GM20000 (cell line): ENCODE measurements at regions not wholly inside any gene's neighbourhood (a gene's known extent, or its start where the extent isn't known, plus 50 kb on each side); places are given as distances from the start of the nearest gene placed in this dataset.

Source experiments
- DNase-seq: peaks from one replicate; pipeline ENCODE4 v3.0.0; 2012; ENCODE audit warnings: low spot score
- CTCF ChIP-seq: IDR thresholded peaks from 2 replicates; pipeline ENCODE4 v1.5.1; 2012; ENCODE audit warnings: mild to moderate bottlenecking, control low read depth; ENCODE audit errors: extremely low read depth, missing control alignments

DNA sequence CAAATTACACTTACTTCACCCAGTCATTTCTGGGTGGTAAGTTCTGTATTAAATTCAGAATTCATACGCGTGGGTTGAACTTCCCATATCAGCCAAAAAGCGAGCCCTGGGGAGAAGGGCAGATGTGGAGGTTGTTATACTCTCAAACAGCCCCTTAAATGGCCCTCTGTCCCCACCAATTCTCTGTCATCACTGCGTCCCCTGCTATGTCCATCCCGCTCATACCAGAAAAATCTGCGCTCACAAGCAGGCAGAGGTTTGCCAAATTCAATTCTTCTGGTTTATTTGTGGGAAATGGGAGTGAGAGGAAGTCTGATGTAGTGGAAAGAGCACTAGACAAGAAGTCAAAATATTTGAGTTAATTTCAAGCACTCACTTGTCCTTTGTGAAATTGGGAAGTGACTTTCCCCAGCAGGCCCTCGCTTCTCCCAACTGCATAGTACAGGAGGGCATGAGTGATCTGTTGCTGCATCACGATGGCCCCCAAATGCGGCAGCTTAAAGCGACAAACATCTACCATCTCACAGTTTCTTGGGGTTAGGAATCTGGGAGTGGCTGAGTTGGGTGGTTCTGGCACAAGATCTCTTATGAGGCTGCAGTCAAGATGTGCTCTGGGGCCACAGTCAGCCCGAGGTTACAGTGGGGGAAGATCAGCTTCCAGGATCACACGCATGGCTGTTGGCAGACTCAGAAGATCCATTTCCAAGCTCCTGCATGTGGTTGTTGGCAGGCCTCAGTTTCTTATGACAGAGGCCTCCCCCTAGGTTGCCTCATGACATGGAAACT, 67.7 kb downstream of the CPN2 start:
- no peak for DNase-seq
- no peak for TF ChIP-seq CTCF

GRCh38 chr3:194284351-194284750, 66.8 kb downstream of the CPN2 start:
- DNase-seq = no peak
- TF ChIP-seq CTCF = no peak

DNA sequence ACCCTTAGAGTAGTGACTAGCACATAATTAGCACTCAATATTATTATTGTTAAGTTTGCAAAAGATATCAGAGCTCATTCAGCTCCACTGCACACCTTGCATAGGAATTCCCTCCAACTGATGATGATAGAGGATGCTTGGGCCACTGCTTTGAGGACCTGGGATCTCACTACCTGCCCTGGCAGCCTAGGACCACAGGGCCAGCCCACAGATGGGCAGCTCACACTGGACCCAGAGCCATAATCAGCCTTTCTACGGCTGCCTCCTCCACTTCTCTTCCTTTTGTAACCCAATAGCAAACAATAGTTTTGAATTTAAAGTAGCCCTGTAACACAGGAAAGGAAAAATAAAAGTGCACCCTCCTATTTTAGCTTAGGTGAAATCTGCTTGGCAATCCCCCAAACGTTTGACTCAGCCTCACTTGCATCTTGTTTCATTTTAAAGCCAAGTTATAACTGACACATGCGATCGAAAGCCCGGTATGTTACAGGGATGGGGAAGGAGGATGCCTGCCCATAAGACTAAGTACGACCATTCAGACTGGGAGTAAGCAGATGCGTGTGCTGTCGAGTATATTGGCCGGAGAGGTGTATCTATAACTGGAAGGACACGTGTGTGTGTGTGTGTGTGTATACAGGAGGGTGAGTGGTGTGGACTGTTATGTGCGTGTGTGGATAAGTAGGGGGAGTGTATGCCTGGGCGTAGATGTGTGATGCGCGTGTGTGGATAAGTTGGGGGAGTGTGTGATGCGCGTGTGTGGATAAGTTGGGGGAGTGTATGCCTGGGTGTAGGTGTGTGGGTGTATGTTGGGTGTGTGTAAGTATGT, 65.9 kb downstream of the CPN2 start:
- no peak for TF ChIP-seq CTCF

DNA sequence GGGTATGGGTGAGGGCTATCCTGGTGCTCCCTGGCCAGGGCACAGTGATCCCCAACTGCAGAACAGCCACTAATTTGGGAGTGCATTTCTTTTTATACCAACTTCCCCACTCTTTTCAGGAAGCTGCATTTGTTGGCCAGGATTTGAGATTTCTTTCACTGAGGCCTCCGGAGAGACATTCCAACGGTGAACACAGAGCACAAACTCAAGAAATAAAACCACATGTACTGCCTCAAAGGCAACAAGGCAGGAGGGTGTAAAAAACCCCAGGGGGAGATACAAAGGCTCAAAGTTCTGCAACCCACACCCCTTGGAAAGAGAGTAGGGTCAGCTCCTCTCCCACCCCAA, 65.3 kb downstream of the CPN2 start:
- DNase-seq = no peak
- TF ChIP-seq CTCF = no peak

More for the DNA sequence above, 65.9 kb downstream of the CPN2 start:
- DNase-seq = no peak

GRCh38 chr3:194286375-194287146, 64.6 kb downstream of the CPN2 start:
- DNase-seq = no peak
- TF ChIP-seq CTCF = no peak

DNA sequence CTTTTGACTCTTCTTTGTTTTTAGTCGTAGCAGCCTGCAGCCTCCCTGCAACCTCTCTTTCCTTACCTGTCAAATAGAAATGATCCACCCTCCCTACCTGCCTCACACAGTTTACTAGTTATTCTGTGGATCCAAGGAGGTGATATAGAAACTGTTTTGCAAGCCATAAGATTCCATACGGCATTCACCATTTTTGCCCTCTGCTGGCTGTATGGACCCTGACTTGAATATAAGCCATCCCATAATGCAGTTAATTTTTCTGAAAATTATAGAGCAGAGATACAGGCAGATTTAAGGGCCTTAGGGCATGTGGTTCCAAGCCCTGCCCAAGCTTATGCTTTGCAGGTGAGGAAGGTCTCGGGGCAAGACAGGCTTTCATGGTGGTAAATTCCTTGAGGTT, 63.8 kb downstream of the CPN2 start:
- DNase-seq = no peak
- TF ChIP-seq CTCF = no peak
